SU-DHL-6 (cell line): ENCODE measurements at regions not wholly inside any gene's neighbourhood (a gene's known extent, or its start where the extent isn't known, plus 50 kb on each side); places are given as distances from the start of the nearest gene placed in this dataset.

ENCODE experiments used
- EZH2phosphoT487 ChIP-seq: fragments of 200-600 bp; sonication (generic), shearing (Covaris generic); conservative IDR thresholded peaks from 2 replicates; pipeline ENCODE4 v1.6.1; 2018; ENCODE audit warnings: mild to moderate bottlenecking, antibody characterized with exemption, low read length, moderate library complexity, mixed read lengths
- TF ChIP-seq, protein P1 (sequence below): fragments of 200-600 bp; sonication (generic); IDR thresholded peaks from one replicate; pipeline ENCODE4 v1.5.1; 2017; ENCODE audit warnings: antibody characterized with exemption, mild to moderate bottlenecking, low read length, moderate library complexity; ENCODE audit not compliant: insufficient read depth, poor library complexity, severe bottlenecking

- TF ChIP-seq, protein P1, sequence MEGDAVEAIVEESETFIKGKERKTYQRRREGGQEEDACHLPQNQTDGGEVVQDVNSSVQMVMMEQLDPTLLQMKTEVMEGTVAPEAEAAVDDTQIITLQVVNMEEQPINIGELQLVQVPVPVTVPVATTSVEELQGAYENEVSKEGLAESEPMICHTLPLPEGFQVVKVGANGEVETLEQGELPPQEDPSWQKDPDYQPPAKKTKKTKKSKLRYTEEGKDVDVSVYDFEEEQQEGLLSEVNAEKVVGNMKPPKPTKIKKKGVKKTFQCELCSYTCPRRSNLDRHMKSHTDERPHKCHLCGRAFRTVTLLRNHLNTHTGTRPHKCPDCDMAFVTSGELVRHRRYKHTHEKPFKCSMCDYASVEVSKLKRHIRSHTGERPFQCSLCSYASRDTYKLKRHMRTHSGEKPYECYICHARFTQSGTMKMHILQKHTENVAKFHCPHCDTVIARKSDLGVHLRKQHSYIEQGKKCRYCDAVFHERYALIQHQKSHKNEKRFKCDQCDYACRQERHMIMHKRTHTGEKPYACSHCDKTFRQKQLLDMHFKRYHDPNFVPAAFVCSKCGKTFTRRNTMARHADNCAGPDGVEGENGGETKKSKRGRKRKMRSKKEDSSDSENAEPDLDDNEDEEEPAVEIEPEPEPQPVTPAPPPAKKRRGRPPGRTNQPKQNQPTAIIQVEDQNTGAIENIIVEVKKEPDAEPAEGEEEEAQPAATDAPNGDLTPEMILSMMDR: no peak
- no peak for TF ChIP-seq EZH2phosphoT487
Observed at GRCh38 chr2:64809216-64809615, 155.5 kb upstream of the SERTAD2 start.
